GM12892 (cell line): ENCODE measurements at regions not wholly inside any gene's neighbourhood (a gene's known extent, or its start where the extent isn't known, plus 50 kb on each side); places are given as distances from the start of the nearest gene placed in this dataset.

Source experiments
- DNase-seq: peaks from one replicate; pipeline ENCODE4 v3.0.0; 2011; ENCODE audit not compliant: insufficient read length
- FAIRE-seq: peaks from 2 replicates; lab custom pipeline; 2011; peaks lifted over from hg19 to GRCh38; lab: Jason Lieb, UNC
- POLR2A ChIP-seq: IDR thresholded peaks from 2 replicates; pipeline ENCODE4 v1.6.1; 2011; ENCODE audit warnings: low read depth, low read length, control low read depth
- POLR2AphosphoS5 ChIP-seq: IDR thresholded peaks from 2 replicates; pipeline ENCODE4 v1.6.1; 2011; ENCODE audit warnings: low read depth, low read length, control low read depth
- TAF1 ChIP-seq: IDR thresholded peaks from 2 replicates; pipeline ENCODE4 v1.6.1; 2011; ENCODE audit warnings: low read depth, mild to moderate bottlenecking, control low read depth, low read length, borderline replicate concordance

- TF ChIP-seq POLR2AphosphoS5, result no peak
- TF ChIP-seq TAF1, result no peak
- no peak for TF ChIP-seq POLR2A
- FAIRE-seq (no peak), DNase-seq (no peak)
These were observed 963.6 kb downstream of the BRD1 start for GRCh38 chr22:48863965-48864528.

- no peak for TF ChIP-seq POLR2A
- no peak for TF ChIP-seq POLR2AphosphoS5
- TF ChIP-seq TAF1, result no peak
- FAIRE-seq, result no peak
- no peak for DNase-seq
These were observed 967.1 kb downstream of the BRD1 start for GRCh38 chr22:48860557-48860956.

GRCh38 chr22:48858856-48859255 lies 968.8 kb downstream of the BRD1 start:
- TF ChIP-seq POLR2AphosphoS5 (no peak), POLR2A (no peak), TAF1 (no peak)
- DNase-seq (no peak), FAIRE-seq (no peak)

- no peak for FAIRE-seq
These were observed 969.6 kb downstream of the BRD1 start for GRCh38 chr22:48858121-48858520.

GRCh38 chr22:48857202-48857805 lies 970.4 kb downstream of the BRD1 start:
- TF ChIP-seq TAF1 (no peak), POLR2A (no peak), POLR2AphosphoS5 (no peak)
- FAIRE-seq, result no peak
- no peak for DNase-seq

More at GRCh38 chr22:48858121-48858520, 969.6 kb downstream of the BRD1 start:
- no peak for DNase-seq
- TF ChIP-seq POLR2AphosphoS5, result no peak
- no peak for TF ChIP-seq POLR2A
- TF ChIP-seq TAF1, result no peak

GRCh38 chr22:48856308-48856615 lies 971.4 kb downstream of the BRD1 start:
- DNase-seq (no peak), FAIRE-seq (no peak)
- no peak for TF ChIP-seq POLR2AphosphoS5
- no peak for TF ChIP-seq POLR2A
- TF ChIP-seq TAF1, result no peak

GRCh38 chr22:48855593-48856307 lies 971.9 kb downstream of the BRD1 start:
- DNase-seq (no peak), FAIRE-seq (no peak)
- TF ChIP-seq POLR2AphosphoS5, result no peak
- TF ChIP-seq POLR2A, result no peak
- no peak for TF ChIP-seq TAF1

GRCh38 chr22:48855013-48855412 lies 972.7 kb downstream of the BRD1 start:
- TF ChIP-seq TAF1 (no peak), POLR2AphosphoS5 (no peak), POLR2A (no peak)
- DNase-seq (no peak), FAIRE-seq (no peak)

- no peak for FAIRE-seq
- DNase-seq, result no peak
These were observed 973.9 kb downstream of the BRD1 start for GRCh38 chr22:48853627-48854240.

GRCh38 chr22:48851933-48852549 lies 975.6 kb downstream of the BRD1 start:
- FAIRE-seq (no peak), DNase-seq (no peak)
- TF ChIP-seq TAF1 (no peak), POLR2A (no peak), POLR2AphosphoS5 (no peak)

More at GRCh38 chr22:48853627-48854240, 973.9 kb downstream of the BRD1 start:
- TF ChIP-seq TAF1, result no peak
- no peak for TF ChIP-seq POLR2AphosphoS5
- TF ChIP-seq POLR2A, result no peak
